DMS153 (cell line): ENCODE measurements at regions not wholly inside any gene's neighbourhood (a gene's known extent, or its start where the extent isn't known, plus 50 kb on each side); places are given as distances from the start of the nearest gene placed in this dataset.
A peak's percentile ranks its signal among the peaks of the same experiment; 100 is the strongest.
"Not testable (repeated sequence)": the region's sequence is repeated elsewhere in the genome, so short reads cannot be mapped to it uniquely, and the experiment has no call there.

Source experiments
- DNase-seq: peaks from one replicate; lab custom pipeline; 2025; lab: John Stamatoyannopoulos, UW

GRCh38 chr13:67554746-67555452, 324.8 kb upstream of the PCDH9 start:
- no peak for DNase-seq

GRCh38 chr13:67554286-67554685, 324.1 kb upstream of the PCDH9 start:
- DNase-seq, result no peak

- no peak for DNase-seq
Observed at GRCh38 chr13:67549331-67549730, 319.2 kb upstream of the PCDH9 start.

GRCh38 chr13:67538906-67539305, 308.8 kb upstream of the PCDH9 start:
- DNase-seq, result no peak

- DNase-seq, result no peak
Observed at GRCh38 chr13:67520886-67521285, 290.8 kb upstream of the PCDH9 start.

GRCh38 chr13:67519356-67519755, 289.2 kb upstream of the PCDH9 start:
- no peak for DNase-seq

- DNase-seq, result no peak
Observed at GRCh38 chr13:67518785-67519184, 288.6 kb upstream of the PCDH9 start.

GRCh38 chr13:67515895-67516294, 285.8 kb upstream of the PCDH9 start:
- DNase-seq, result no peak

GRCh38 chr13:67509018-67509417, 278.9 kb upstream of the PCDH9 start:
- no peak for DNase-seq

- DNase-seq, result not testable (repeated sequence)
Observed at GRCh38 chr13:67508275-67508674, 278.1 kb upstream of the PCDH9 start.

GRCh38 chr13:67506407-67506806, 276.3 kb upstream of the PCDH9 start:
- DNase-seq, result no peak

- no peak for DNase-seq
Observed at GRCh38 chr13:67505376-67505775, 275.2 kb upstream of the PCDH9 start.

- no peak for DNase-seq
Observed at GRCh38 chr13:67498948-67499347, 268.8 kb upstream of the PCDH9 start.

GRCh38 chr13:67493835-67494234, 263.7 kb upstream of the PCDH9 start:
- DNase-seq, result no peak

- DNase-seq, result no peak
Observed at GRCh38 chr13:67489016-67489415, 258.9 kb upstream of the PCDH9 start.

- no peak for DNase-seq
Observed at GRCh38 chr13:67481445-67481844, 251.3 kb upstream of the PCDH9 start.

GRCh38 chr13:67474115-67474514, 244.0 kb upstream of the PCDH9 start:
- DNase-seq, result no peak

GRCh38 chr13:67469623-67470022, 239.5 kb upstream of the PCDH9 start:
- no peak for DNase-seq

- DNase-seq, result no peak
Observed at GRCh38 chr13:67466569-67466968, 236.4 kb upstream of the PCDH9 start.

GRCh38 chr13:67464154-67464553, 234.0 kb upstream of the PCDH9 start:
- DNase-seq, result no peak

GRCh38 chr13:67462098-67462497, 232.0 kb upstream of the PCDH9 start:
- DNase-seq, result no peak

- peak; percentile 4 for DNase-seq
Observed at GRCh38 chr13:67452526-67452925, 222.4 kb upstream of the PCDH9 start.

- DNase-seq, result no peak
Observed at GRCh38 chr13:67445436-67445835, 215.3 kb upstream of the PCDH9 start.

- DNase-seq, result no peak
Observed at GRCh38 chr13:67443923-67444322, 213.8 kb upstream of the PCDH9 start.
